ENCODE measurements at regions not wholly inside any gene's neighbourhood (a gene's known extent, or its start where the extent isn't known, plus 50 kb on each side); places are given as distances from the start of the nearest gene placed in this dataset.

DNA sequence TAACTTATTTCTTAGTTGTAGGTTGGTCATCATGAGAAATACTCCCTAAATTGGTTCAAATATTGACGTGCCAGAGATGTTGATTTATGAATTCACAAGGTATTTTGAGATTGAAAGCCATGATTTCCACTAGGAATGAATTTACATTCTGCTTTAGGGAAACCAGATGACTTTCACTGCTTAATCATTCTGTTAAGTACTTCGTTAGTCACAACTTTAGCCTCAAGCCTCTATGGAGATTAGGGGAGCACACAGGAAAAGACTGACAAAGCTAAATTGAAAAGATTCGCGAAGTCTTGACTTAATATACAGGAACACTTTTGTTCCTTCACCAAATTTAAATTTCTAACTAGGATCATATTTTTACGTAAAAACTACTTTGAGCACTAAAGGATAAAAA, 250.4 kb upstream of the CACNA2D1 start:
- no peak overlapping the region for H3K9ac ChIP-seq
- no peaks in the 10 kb centered on the region for H4K20me1 ChIP-seq (ENCODE audit: insufficient read depth)
- H3F3A ChIP-seq (replicated peaks; ENCODE audit: insufficient read depth), result peaks cover 5% of the 10 kb centered on the region
- 82% methylated on average over 5 of the region's 5 CpGs for WGBS (ENCODE audit: low lambda C conversion rate)
- no peaks in the 10 kb centered on the region for H3K36me3 ChIP-seq (replicated peaks in 1 of 2; ENCODE audit: control insufficient read depth in 1 of 2, insufficient read depth in 2 of 2, low read length in 1 of 2)
- no peaks in the 10 kb centered on the region for H3K9me3 ChIP-seq
- no peak overlapping the region for H3K27ac ChIP-seq (ENCODE audit: low read depth in 2 of 2, low read length in 1 of 2)
- H3K4me3 ChIP-seq (ENCODE audit: low read depth in 2 of 2, low read length in 1 of 2), result no peak overlapping the region
- H2AFZ ChIP-seq (ENCODE audit: low read depth), result no peak overlapping the region
- ChIA-PET CTCF (interaction anchor here (1.0 to 1.3 kb wide), 4 partner anchors 11 to 122 kb away, joined by 3 to 6 read pairs (median 4); no protein-coding TSS in a partner anchor), POLR2A (no interaction called here)
- H3K4me1 ChIP-seq (ENCODE audit: control insufficient read depth in 1 of 2, insufficient read depth in 2 of 2, low read depth in 1 of 2, low read length in 1 of 2), result no peaks in the 10 kb centered on the region; a peak in 1 of 4 replicates
- H3K9me2 ChIP-seq, result no peaks in the 10 kb centered on the region
- H3K27me3 ChIP-seq (ENCODE audit: insufficient read depth), result no peaks in the 10 kb centered on the region
- DNase-seq, result peak; percentile 20
- no peaks in the 10 kb centered on the region for H3K79me2 ChIP-seq (ENCODE audit: insufficient read depth)
- H3K4me2 ChIP-seq, result no peak overlapping the region
- TF ChIP-seq EZH2phosphoT487 (IDR thresholded peaks at IDR 0.05; ENCODE audit: borderline replicate concordance, low read depth) (no peak), GABPA (IDR thresholded peaks at IDR 0.05; ENCODE audit: low read depth) (no peak), RFX5 (IDR thresholded peaks at IDR 0.05; ENCODE audit: low read length) (no peak), FOXJ3 (CRISPR knock-in tag; IDR thresholded peaks at IDR 0.05) (no peak), TEAD4 (IDR thresholded peaks at IDR 0.05; ENCODE audit: borderline replicate concordance, insufficient read depth) (no peak), MXI1 (IDR thresholded peaks at IDR 0.05; ENCODE audit: low read depth, low read length) (no peak)
- TF ChIP-seq, protein P1, sequence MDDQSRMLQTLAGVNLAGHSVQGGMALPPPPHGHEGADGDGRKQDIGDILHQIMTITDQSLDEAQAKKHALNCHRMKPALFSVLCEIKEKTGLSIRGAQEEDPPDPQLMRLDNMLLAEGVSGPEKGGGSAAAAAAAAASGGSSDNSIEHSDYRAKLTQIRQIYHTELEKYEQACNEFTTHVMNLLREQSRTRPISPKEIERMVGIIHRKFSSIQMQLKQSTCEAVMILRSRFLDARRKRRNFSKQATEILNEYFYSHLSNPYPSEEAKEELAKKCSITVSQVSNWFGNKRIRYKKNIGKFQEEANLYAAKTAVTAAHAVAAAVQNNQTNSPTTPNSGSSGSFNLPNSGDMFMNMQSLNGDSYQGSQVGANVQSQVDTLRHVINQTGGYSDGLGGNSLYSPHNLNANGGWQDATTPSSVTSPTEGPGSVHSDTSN (IDR thresholded peaks at IDR 0.05), result no peak
- TF ChIP-seq, protein P2, sequence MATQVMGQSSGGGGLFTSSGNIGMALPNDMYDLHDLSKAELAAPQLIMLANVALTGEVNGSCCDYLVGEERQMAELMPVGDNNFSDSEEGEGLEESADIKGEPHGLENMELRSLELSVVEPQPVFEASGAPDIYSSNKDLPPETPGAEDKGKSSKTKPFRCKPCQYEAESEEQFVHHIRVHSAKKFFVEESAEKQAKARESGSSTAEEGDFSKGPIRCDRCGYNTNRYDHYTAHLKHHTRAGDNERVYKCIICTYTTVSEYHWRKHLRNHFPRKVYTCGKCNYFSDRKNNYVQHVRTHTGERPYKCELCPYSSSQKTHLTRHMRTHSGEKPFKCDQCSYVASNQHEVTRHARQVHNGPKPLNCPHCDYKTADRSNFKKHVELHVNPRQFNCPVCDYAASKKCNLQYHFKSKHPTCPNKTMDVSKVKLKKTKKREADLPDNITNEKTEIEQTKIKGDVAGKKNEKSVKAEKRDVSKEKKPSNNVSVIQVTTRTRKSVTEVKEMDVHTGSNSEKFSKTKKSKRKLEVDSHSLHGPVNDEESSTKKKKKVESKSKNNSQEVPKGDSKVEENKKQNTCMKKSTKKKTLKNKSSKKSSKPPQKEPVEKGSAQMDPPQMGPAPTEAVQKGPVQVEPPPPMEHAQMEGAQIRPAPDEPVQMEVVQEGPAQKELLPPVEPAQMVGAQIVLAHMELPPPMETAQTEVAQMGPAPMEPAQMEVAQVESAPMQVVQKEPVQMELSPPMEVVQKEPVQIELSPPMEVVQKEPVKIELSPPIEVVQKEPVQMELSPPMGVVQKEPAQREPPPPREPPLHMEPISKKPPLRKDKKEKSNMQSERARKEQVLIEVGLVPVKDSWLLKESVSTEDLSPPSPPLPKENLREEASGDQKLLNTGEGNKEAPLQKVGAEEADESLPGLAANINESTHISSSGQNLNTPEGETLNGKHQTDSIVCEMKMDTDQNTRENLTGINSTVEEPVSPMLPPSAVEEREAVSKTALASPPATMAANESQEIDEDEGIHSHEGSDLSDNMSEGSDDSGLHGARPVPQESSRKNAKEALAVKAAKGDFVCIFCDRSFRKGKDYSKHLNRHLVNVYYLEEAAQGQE (IDR thresholded peaks at IDR 0.05; ENCODE audit: low read depth, low read length), result no peak

DNA sequence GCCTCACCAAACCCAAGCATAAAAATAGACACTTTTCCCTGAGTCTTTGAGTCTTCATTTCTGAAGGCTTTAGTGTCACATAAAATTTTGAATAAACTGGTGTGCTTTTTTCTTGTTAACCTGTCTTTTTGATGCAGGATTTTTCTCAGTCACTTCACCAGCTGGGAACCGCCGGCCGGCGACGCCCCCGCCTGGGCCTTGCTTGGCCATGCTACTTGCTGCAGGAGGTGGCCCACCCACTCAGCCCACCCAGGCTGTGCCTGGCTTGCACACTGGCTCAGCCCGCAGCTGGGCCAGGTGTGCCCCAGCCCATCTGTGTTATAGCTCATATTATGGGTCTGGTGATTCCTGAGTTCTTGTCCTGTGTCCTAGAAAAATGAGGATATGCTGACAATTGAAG, 247.4 kb upstream of the CACNA2D1 start:
- no peak for DNase-seq
- no peak overlapping the region for H3K27ac ChIP-seq (ENCODE audit: low read depth in 2 of 2, low read length in 1 of 2)
- no peaks in the 10 kb centered on the region for H4K20me1 ChIP-seq (ENCODE audit: insufficient read depth)
- POLR2A ChIA-PET, result no interaction called here
- no peak overlapping the region for H2AFZ ChIP-seq (ENCODE audit: low read depth)
- WGBS (ENCODE audit: low lambda C conversion rate), result 94% methylated on average over 7 of the region's 7 CpGs
- CTCF ChIA-PET, result interaction anchor here (0.8 to 1.3 kb wide), 5 partner anchors 8 to 24 kb away, joined by 3 read pairs; no protein-coding TSS in a partner anchor
- no peak for TF ChIP-seq MXI1 (IDR thresholded peaks at IDR 0.05; ENCODE audit: low read depth, low read length)
- no peaks in the 10 kb centered on the region; a peak in 1 of 4 replicates for H3K4me1 ChIP-seq (ENCODE audit: control insufficient read depth in 1 of 2, insufficient read depth in 2 of 2, low read depth in 1 of 2, low read length in 1 of 2)
- H3K79me2 ChIP-seq (ENCODE audit: insufficient read depth), result no peaks in the 10 kb centered on the region
- no peak overlapping the region for H3K9ac ChIP-seq
- no peaks in the 10 kb centered on the region for H3K9me2 ChIP-seq
- no peaks in the 10 kb centered on the region for H3F3A ChIP-seq (replicated peaks; ENCODE audit: insufficient read depth)
- no peak overlapping the region for H3K4me2 ChIP-seq
- H3K9me3 ChIP-seq, result no peaks in the 10 kb centered on the region
- H3K27me3 ChIP-seq (ENCODE audit: insufficient read depth), result no peaks in the 10 kb centered on the region
- H3K36me3 ChIP-seq (replicated peaks in 1 of 2; ENCODE audit: control insufficient read depth in 1 of 2, insufficient read depth in 2 of 2, low read length in 1 of 2), result no peaks in the 10 kb centered on the region
- H3K4me3 ChIP-seq (ENCODE audit: low read depth in 2 of 2, low read length in 1 of 2), result no peak overlapping the region
